Neural progenitor cell (in vitro differentiated cells): ENCODE measurements at regions not wholly inside any gene's neighbourhood (a gene's known extent, or its start where the extent isn't known, plus 50 kb on each side); places are given as distances from the start of the nearest gene placed in this dataset.

Source experiments
- DNase-seq: peaks from one replicate; pipeline ENCODE4 v3.0.0-alpha.2; 2016; ENCODE audit warnings: low spot score
- H2AFZ ChIP-seq: fragments of 200-600 bp; sonication (generic); replicated peaks from 2 replicates; pipeline ENCODE4 v1.6.1; 2016; ENCODE audit warnings: antibody characterized with exemption
- H3F3A ChIP-seq: fragments of 200-600 bp; sonication (generic); 2 replicates; pipeline ENCODE4 v1.6.1; 2016; ENCODE audit warnings: antibody characterized with exemption, low read depth
- H3K27ac ChIP-seq: fragments of 200-600 bp; sonication (generic); 2 replicates; pipeline ENCODE4 v1.5.1; 2016; ENCODE audit warnings: mild to moderate bottlenecking
- H3K27me3 ChIP-seq: fragments of 200-600 bp; sonication (generic); 2 replicates; pipeline ENCODE4 v1.6.1; 2016; ENCODE audit warnings: mild to moderate bottlenecking, moderate library complexity
- H3K36me3 ChIP-seq: fragments of 200-600 bp; sonication (generic); 2 replicates; pipeline ENCODE4 v1.5.1; 2016
- H3K4me1 ChIP-seq: fragments of 200-600 bp; sonication (generic); 2 replicates; pipeline ENCODE4 v1.6.1; 2016; ENCODE audit warnings: mixed run types
- H3K4me2 ChIP-seq: fragments of 200-600 bp; sonication (generic); 2 replicates; pipeline ENCODE4 v1.6.1; 2016
- H3K4me3 ChIP-seq: fragments of 200-600 bp; sonication (generic); 2 replicates; pipeline ENCODE4 v1.5.1; 2016
- H3K79me2 ChIP-seq: fragments of 200-600 bp; sonication (generic); 2 replicates; pipeline ENCODE4 v1.6.1; 2016; ENCODE audit warnings: low read depth
- H3K9ac ChIP-seq: fragments of 200-600 bp; sonication (generic); 2 replicates; pipeline ENCODE4 v1.6.1; 2016
- H3K9me3 ChIP-seq: fragments of 200-600 bp; sonication (generic); 2 replicates; pipeline ENCODE4 v1.5.1; 2016; ENCODE audit warnings: low read depth
- H4K20me1 ChIP-seq: fragments of 200-600 bp; sonication (generic); 2 replicates; pipeline ENCODE4 v1.6.1; 2016; ENCODE audit warnings: low read depth
- H3K27ac Mint-ChIP-seq: 3 replicates; pipeline ENCODE4 v1.8.0; 2021; ENCODE audit warnings: mixed read lengths
- H3K27me3 Mint-ChIP-seq: 2 replicates; pipeline ENCODE4 v1.8.0; 2022; ENCODE audit warnings: low read depth, mild to moderate bottlenecking, inconsistent platforms, moderate library complexity, mixed read lengths; ENCODE audit not compliant: insufficient read depth
- H3K36me3 Mint-ChIP-seq: 3 replicates; pipeline ENCODE4 v1.8.0; 2021; ENCODE audit warnings: mixed read lengths
- H3K4me1 Mint-ChIP-seq: 3 replicates; pipeline ENCODE4 v1.8.0; 2021; ENCODE audit warnings: mixed read lengths
- H3K4me3 Mint-ChIP-seq: 3 replicates; pipeline ENCODE4 v1.8.0; 2021; ENCODE audit warnings: mild to moderate bottlenecking, moderate library complexity, mixed read lengths
- H3K9me3 Mint-ChIP-seq: 3 replicates; pipeline ENCODE4 v1.8.0; 2020; ENCODE audit warnings: mixed read lengths
- EZH2 ChIP-seq: fragments of 200-600 bp; sonication (generic); IDR thresholded peaks from 2 replicates; pipeline ENCODE4 v1.6.1; 2017; ENCODE audit warnings: antibody characterized with exemption, mild to moderate bottlenecking, moderate library complexity
- EZH2phosphoT487 ChIP-seq: fragments of 200-600 bp; sonication (generic); IDR thresholded peaks from 2 replicates; pipeline ENCODE4 v1.6.1; 2017; ENCODE audit warnings: antibody characterized with exemption
- TF ChIP-seq, protein P1 (sequence below): fragments of 200-600 bp; sonication (generic); IDR thresholded peaks from 2 replicates; pipeline ENCODE4 v1.5.1; 2017; ENCODE audit warnings: antibody characterized with exemption, mild to moderate bottlenecking

GRCh38 chr1:79186260-79186659 lies 179.7 kb upstream of the ADGRL4 start:
- Histone ChIP-seq H3K4me1 (no peaks in the 10 kb centered on the region), H2AFZ (no peak overlapping the region), H3K9me3 (no peaks in the 10 kb centered on the region), H4K20me1 (no peaks in the 10 kb centered on the region), H3K27ac (no peak overlapping the region), H3F3A (no peaks in the 10 kb centered on the region), H3K27me3 (no peaks in the 10 kb centered on the region), H3K79me2 (no peaks in the 10 kb centered on the region), H3K36me3 (no peaks in the 10 kb centered on the region), H3K4me3 (no peak overlapping the region), H3K9ac (no peak overlapping the region), H3K4me2 (no peak overlapping the region)
- Mint-ChIP-seq H3K27ac (no peak overlapping the region), H3K4me3 (no peak overlapping the region), H3K4me1 (no peaks in the 10 kb centered on the region), H3K27me3 (no peaks in the 10 kb centered on the region), H3K9me3 (no peaks in the 10 kb centered on the region), H3K36me3 (no peaks in the 10 kb centered on the region)
- no peak for DNase-seq
- no peak for TF ChIP-seq EZH2
- TF ChIP-seq, protein P1, sequence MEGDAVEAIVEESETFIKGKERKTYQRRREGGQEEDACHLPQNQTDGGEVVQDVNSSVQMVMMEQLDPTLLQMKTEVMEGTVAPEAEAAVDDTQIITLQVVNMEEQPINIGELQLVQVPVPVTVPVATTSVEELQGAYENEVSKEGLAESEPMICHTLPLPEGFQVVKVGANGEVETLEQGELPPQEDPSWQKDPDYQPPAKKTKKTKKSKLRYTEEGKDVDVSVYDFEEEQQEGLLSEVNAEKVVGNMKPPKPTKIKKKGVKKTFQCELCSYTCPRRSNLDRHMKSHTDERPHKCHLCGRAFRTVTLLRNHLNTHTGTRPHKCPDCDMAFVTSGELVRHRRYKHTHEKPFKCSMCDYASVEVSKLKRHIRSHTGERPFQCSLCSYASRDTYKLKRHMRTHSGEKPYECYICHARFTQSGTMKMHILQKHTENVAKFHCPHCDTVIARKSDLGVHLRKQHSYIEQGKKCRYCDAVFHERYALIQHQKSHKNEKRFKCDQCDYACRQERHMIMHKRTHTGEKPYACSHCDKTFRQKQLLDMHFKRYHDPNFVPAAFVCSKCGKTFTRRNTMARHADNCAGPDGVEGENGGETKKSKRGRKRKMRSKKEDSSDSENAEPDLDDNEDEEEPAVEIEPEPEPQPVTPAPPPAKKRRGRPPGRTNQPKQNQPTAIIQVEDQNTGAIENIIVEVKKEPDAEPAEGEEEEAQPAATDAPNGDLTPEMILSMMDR, result no peak
- TF ChIP-seq EZH2phosphoT487, result no peak

DNA sequence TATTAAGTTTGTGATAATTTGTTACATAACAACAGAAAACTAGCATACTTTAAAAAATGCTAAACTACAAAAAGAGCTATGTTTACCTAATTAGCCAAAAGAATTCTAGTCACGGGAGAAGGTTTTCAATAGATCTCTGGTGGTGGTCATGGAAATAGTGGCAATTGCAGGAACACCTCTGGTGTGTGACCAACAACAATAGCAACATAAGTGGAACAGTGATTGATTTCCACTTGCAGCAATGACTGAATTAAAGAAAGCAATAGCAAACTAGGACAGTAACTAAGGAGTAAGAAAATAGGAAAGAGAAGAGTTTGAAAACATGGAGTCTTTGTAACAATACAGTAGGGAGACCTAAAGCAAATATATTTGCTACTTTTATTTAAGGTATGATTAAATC lies 171.3 kb upstream of the ADGRL4 start:
- H3K36me3 Mint-ChIP-seq, result peaks cover 4% of the 10 kb centered on the region
- peaks cover 11% of the 10 kb centered on the region for H3K9me3 Mint-ChIP-seq
- H3K4me2 ChIP-seq, result no peak overlapping the region
- no peak for DNase-seq
- H3K27me3 Mint-ChIP-seq, result no peaks in the 10 kb centered on the region
- no peaks in the 10 kb centered on the region for H4K20me1 ChIP-seq
- H2AFZ ChIP-seq, result no peak overlapping the region
- H3K4me1 Mint-ChIP-seq, result no peaks in the 10 kb centered on the region
- no peak overlapping the region for H3K27ac Mint-ChIP-seq
- TF ChIP-seq EZH2phosphoT487 (no peak), EZH2 (no peak)
- TF ChIP-seq, protein P1, result no peak
- H3K27me3 ChIP-seq, result no peaks in the 10 kb centered on the region
- no peak overlapping the region for H3K4me3 ChIP-seq
- no peaks in the 10 kb centered on the region for H3K79me2 ChIP-seq
- no peak overlapping the region for H3K4me3 Mint-ChIP-seq
- no peaks in the 10 kb centered on the region for H3F3A ChIP-seq
- H3K9me3 ChIP-seq, result no peaks in the 10 kb centered on the region
- no peak overlapping the region for H3K9ac ChIP-seq
- no peaks in the 10 kb centered on the region for H3K4me1 ChIP-seq
- H3K27ac ChIP-seq, result no peak overlapping the region
- H3K36me3 ChIP-seq, result no peaks in the 10 kb centered on the region

GRCh38 chr1:79161077-79161476 lies 154.5 kb upstream of the ADGRL4 start:
- H3K36me3 Mint-ChIP-seq, result no peaks in the 10 kb centered on the region

More at GRCh38 chr1:79161077-79161476, 154.5 kb upstream of the ADGRL4 start:
- DNase-seq, result no peak
- no peaks in the 10 kb centered on the region for H3K9me3 ChIP-seq
- H3K4me3 ChIP-seq, result no peak overlapping the region
- H3K4me1 ChIP-seq, result no peaks in the 10 kb centered on the region
- H3K9ac ChIP-seq, result no peak overlapping the region
- H3K4me3 Mint-ChIP-seq, result no peak overlapping the region
- no peaks in the 10 kb centered on the region for H3K4me1 Mint-ChIP-seq
- H3K27me3 Mint-ChIP-seq, result no peaks in the 10 kb centered on the region
- no peaks in the 10 kb centered on the region for H3K27me3 ChIP-seq
- H3K27ac ChIP-seq, result no peak overlapping the region
- H3K9me3 Mint-ChIP-seq, result peaks cover 6% of the 10 kb centered on the region
- H3F3A ChIP-seq, result no peaks in the 10 kb centered on the region
- no peak overlapping the region for H2AFZ ChIP-seq
- H3K79me2 ChIP-seq, result no peaks in the 10 kb centered on the region
- H3K27ac Mint-ChIP-seq, result no peak overlapping the region
- H3K4me2 ChIP-seq, result no peak overlapping the region
- no peaks in the 10 kb centered on the region for H3K36me3 ChIP-seq
- no peaks in the 10 kb centered on the region for H4K20me1 ChIP-seq
- TF ChIP-seq EZH2phosphoT487, result no peak
- no peak for TF ChIP-seq EZH2
- TF ChIP-seq, protein P1, result no peak
